ENCODE measurements at regions not wholly inside any gene's neighbourhood (a gene's known extent, or its start where the extent isn't known, plus 50 kb on each side); places are given as distances from the start of the nearest gene placed in this dataset.
"Not testable (repeated sequence)": the region's sequence is repeated elsewhere in the genome, so short reads cannot be mapped to it uniquely, and the experiment has no call there.

GRCh38 chr2:87349006-87349405 lies 327.4 kb upstream of the PLGLB1 start:
- TF ChIP-seq TAF1 (conservative IDR thresholded peaks at IDR 0.05); YY1 (IDR thresholded peaks at IDR 0.05); RXRA (IDR thresholded peaks at IDR 0.05); CTCF (IDR thresholded peaks at IDR 0.05; ENCODE audit: low read depth, low read length, missing input control); MAX (IDR thresholded peaks at IDR 0.05); REST (IDR thresholded peaks at IDR 0.05); ZBTB33 (IDR thresholded peaks at IDR 0.05); SP1 (IDR thresholded peaks at IDR 0.05); EGR1 (IDR thresholded peaks at IDR 0.05; ENCODE audit: low read depth in 2 of 2); JUND (IDR thresholded peaks at IDR 0.05); HNF4G (IDR thresholded peaks at IDR 0.05); ATF3 (IDR thresholded peaks at IDR 0.05); NR2F2 (IDR thresholded peaks at IDR 0.05): not testable (repeated sequence)
